Dedifferentiated amniotic fluid mesenchymal stem cell (primary cell): ENCODE measurements at regions not wholly inside any gene's neighbourhood (a gene's known extent, or its start where the extent isn't known, plus 50 kb on each side); places are given as distances from the start of the nearest gene placed in this dataset.
"Not testable (repeated sequence)": the region's sequence is repeated elsewhere in the genome, so short reads cannot be mapped to it uniquely, and the experiment has no call there.

ENCODE experiments used
- DNase-seq: peaks from one replicate; pipeline ENCODE4 v3.0.0-alpha.2; 2016; ENCODE audit errors: extremely low spot score

- no peak for DNase-seq
Observed at GRCh38 chr10:120111628-120112027, 219.1 kb downstream of the SEC23IP start.

- DNase-seq, result no peak
Observed at GRCh38 chr10:120112809-120113208, 220.3 kb downstream of the SEC23IP start.

DNA sequence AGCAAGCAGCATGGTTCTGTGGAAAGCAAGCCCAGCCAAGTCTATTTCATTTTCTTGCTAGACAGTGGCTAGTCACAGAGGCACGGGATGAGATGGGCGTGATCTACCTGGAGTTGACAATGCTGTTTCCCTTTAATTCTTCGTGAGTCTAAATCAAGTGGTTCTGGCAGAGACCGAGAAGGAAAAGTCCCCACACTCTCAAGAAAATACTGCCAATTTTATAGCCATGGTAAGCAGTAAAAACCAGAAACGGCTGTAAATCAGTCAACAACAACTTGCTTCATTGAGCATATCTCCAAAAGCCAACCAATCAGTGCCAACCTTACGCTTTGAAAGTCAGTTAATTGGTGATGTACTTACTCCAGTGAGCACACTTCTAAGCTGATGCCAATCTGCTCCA is 223.4 kb downstream of the SEC23IP start:
- DNase-seq, result no peak

DNA sequence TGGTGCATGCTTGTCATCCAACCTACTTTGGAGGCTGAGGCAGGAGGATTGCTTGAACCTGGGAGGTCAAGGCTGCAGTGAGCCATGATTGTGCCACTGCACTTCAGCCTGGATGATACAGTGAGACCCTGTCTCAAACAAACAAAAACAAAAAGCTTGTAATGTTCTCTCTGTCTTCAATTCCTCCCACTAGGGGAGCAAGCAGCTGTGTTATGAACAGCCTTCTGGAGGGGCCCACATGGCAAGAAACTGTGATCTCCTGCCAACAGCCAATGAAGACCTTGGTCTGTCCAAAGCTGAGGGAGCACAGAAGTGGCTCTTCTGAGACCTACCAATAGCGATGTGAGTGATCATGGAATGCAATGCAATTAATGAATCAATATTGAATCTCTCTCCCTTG is 229.2 kb downstream of the SEC23IP start:
- DNase-seq, result no peak

GRCh38 chr10:120131183-120131582 is 238.7 kb downstream of the SEC23IP start:
- DNase-seq, result no peak

DNA sequence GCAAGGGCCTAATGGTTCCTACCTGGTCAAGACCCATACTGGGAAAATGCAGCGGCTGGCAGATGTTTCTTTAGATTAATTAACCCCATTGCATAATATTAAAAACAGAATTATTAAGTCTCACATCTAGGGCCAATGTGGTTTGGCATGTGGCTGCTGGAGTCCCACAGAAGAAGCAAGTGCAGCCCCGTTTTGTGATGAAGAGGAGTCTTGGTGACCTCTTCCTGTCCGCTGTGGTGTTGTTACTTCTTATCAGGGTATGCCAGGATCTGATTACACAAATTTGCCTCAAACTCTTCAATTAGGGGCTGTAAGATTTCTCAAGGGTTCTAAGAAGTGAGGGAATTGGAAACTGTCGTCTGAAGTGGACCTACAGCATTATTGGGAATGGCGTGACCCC is 240.3 kb downstream of the SEC23IP start:
- DNase-seq, result no peak

GRCh38 chr10:120138689-120139088 is 246.2 kb downstream of the SEC23IP start:
- DNase-seq, result no peak

- DNase-seq, result no peak
Observed at GRCh38 chr10:120145107-120145506, 252.6 kb downstream of the SEC23IP start.

DNA sequence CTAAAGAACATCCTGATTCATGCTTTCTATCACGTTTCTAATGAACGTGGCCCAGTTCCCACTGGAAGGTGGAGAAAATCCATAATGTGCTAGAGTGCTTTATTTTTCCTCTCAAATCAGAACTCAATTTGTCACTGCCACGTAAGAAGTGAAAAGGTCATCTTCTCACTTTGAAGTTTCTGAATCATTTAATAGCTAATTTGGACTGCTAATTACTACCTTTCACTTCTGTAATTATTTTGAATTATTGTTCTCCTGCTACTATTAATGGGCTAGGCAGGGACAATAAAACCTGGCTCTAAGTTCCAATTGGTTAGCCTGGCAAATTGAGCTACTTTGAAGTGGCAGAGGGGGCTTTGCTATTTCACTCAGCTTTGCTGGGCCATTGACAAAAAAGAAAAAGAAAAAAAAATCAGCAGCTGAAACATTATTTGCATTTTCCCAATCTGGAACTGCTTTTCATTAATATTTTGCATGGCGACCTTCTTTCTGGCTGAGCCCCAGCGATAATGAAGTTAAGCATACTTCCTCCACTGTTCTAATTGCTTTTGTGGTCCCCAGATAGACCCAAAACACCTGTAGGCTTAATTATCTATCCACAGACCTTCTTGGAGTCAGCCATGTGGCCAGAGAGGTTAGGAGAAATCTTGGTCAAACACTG is 264.2 kb downstream of the SEC23IP start:
- no peak for DNase-seq

DNA sequence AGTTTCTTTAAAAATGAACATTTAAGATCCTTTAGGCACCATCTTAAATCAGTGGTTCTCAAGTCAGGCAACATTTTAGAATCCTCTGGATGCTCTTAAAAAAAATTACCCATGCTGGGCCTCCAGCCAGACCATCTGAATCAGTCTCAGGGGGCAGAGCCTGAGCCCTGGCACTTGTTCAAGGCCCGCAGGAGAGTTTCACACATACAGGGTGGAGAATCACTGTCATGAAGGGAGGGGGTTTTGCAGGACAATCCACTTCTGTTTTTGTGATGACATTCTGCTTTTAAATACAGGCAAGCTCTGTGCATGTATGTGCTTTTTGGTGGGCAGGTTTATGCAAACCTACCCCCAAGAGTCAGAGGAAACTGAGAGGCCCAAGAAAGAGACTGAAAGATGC is 268.6 kb downstream of the SEC23IP start:
- DNase-seq, result no peak

DNA sequence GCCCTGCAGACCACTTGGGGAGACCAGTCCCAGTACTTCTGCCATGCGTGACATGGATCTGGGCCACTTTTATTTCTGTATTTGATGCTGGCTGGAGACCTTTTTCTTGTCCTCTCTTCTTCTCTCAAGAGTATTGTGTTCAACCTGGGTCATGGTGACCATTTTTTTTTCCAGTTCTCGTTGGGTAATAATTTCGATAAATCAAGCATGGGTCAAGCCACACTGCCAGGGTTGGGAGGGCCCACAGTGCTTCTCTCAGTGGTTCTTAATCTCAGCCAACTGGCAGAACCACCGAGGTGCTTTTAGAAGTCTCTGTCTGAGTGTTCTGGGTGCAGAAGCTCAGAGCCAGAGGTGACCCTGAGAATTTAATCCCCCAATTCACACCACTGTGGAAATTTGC is 269.9 kb downstream of the SEC23IP start:
- no peak for DNase-seq

DNA sequence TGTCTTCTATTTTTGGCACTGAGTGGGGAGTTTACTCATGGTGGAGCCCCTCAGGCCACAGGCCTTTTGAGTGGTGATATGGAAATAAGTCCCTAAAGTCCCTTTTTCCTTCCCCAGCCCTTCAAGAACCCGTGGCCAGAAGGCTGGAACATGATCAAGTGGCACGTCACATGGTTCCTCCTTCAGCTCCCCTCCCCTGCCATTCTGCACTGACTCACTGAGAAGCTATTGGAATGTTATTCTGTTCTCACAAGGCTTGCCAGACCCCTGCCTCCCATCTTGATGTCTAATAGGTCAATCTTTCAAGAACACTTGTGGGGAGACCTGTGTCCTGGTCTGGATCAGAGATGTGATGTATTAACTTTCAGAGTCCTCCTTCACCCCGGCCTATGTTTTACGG is 279.8 kb downstream of the SEC23IP start:
- DNase-seq, result no peak

GRCh38 chr10:120174491-120174890 is 282.0 kb downstream of the SEC23IP start:
- DNase-seq, result no peak

- DNase-seq, result no peak
Observed at GRCh38 chr10:120177330-120177729, 279.7 kb upstream of the PLPP4 start.

DNA sequence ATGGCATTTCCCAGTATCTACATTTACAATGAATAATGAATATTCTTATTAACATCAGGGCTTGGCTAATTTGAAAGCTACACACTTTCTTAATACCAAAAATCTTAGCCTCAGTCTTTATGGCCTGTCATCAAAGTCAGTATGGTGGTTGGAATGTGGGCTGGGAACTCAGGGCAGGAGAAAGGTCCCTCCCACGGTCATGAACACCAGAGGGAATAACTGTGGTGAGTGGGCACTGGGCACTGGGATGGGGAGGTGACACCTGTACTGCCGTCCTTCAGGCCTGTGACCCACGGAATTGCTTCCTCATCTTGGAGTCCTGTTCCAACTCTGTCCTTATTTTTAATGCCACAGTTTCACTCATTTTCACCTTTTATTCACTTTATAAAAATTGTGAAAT is 276.9 kb upstream of the PLPP4 start:
- no peak for DNase-seq

DNA sequence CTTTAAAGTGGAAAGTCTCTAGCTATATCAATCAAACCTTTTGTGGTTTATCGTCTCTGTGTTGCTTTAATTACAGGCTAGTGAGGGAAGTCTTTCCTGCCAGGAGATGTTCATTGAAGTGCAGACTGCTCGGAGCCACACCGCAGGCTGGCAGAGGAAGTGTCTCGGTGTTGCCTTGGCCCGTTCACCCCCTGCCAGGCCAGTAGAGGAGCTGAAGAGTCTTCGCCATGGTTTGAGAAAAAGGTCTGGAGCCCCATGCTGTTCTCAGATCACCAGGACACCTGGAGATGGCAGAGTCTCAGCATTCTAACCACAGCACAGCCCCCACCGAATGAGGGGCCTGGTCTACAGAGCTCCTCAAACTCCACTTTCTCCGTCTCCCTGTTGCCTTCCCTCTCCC is 275.9 kb upstream of the PLPP4 start:
- no peak for DNase-seq

DNA sequence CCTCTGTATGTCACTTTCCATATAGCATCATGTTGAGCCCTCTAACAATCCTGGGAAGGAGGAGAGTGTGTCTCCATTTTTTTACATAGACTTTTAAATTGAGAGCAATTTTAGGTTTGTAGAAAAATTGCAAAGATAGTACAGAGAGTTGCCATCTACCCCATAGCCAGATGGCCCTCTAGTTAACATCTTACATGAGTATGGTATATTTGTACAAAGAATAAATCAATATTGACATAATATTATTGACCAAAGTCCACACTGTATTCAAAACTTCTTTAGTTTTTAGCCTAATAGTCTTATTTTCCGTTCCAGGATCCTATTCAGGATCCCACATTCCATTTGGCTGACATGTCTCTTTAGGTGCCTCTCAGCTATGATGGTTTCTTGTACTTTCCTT is 274.6 kb upstream of the PLPP4 start:
- no peak for DNase-seq

- DNase-seq, result no peak
Observed at GRCh38 chr10:120183546-120183945, 273.5 kb upstream of the PLPP4 start.

GRCh38 chr10:120184547-120185337 is 272.3 kb upstream of the PLPP4 start:
- DNase-seq, result no peak

DNA sequence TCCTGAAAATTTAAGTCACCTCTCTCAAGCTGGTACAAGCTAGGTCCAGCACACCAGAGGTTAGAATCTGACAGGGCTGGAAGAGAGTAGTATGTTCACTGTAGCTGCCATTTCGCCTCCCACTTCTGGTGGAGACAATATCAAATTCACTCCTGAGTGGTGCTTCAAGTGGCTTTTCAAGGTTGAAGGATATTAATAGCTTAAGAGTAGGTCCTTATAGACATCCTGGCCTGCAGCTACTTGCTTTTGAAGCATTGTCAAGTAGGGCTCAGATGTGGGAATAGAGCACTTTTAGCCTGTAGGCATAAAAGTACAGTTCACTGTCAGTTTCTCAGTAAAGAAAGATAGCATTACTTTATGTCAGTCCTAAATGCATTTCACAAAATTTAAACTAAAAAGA is 270.5 kb upstream of the PLPP4 start:
- no peak for DNase-seq

GRCh38 chr10:120187168-120187567 is 269.9 kb upstream of the PLPP4 start:
- not testable (repeated sequence) for DNase-seq

DNA sequence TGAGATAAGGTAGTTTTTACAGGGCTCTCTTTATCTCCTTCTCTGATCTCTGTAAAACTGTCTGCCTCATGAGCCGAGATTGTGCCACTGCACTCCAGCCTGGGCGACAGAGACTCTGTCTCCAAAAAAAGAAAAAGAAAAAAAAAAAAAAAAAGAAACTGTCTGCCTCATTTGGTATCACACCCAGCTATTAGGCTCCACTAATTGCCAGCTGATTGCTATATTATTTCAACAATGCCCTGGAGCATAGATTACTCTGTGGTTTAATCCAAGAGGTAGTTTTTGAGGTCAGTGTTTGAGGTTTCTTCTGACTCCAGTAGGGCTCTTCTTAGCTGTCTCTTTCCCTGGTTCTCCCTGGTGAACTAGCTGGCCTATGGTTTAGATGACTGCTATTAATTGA is 268.1 kb upstream of the PLPP4 start:
- no peak for DNase-seq

DNA sequence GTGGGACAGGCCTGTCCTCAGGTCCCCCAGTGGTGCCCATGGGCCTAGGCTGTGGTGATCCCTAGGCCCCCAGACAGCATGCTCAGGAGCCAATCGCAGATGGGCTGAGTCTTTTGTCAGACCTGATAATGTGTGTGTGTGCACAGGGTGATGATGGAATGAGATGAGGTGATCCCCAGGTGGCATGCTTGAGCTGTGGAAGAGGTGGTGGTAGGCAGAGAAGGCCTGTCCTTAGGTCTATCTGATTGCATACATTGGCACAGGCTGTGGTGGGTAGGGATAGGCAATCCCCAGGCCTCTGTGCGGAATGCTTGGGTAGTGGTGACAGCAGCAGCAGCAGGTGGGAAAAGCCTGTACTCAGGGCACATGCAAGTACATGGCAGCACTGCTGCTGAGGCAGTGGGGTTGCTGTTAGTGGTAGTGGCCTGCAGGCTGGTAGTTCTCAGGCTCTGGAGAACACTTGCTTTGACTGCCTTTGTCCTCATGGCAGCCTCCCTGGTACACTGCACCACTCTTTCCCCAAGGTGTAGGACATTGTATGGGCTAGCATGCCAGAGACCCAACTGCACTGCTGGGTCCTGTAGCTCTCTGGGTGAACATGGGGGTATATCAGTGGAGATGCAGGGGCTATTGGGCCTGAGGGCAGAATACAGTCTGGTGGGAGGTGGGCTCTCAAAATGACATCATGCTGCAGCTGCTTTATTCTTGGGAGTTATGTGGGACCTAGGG is 260.9 kb upstream of the PLPP4 start:
- DNase-seq, result no peak
